Thoracic aorta (tissue), 2 donors: ENCODE measurements at regions not wholly inside any gene's neighbourhood (a gene's known extent, or its start where the extent isn't known, plus 50 kb on each side); places are given as distances from the start of the nearest gene placed in this dataset.
"Not testable (repeated sequence)": the region's sequence is repeated elsewhere in the genome, so short reads cannot be mapped to it uniquely, and the experiment has no call there.

ENCODE experiments used
- ATAC-seq: fragments of 150-250 bp; one replicate; pipeline ENCODE4 v1.8.0; 2017; ENCODE audit warnings: low read depth; ENCODE audit not compliant: insufficient number of reproducible peaks, low FRiP score
- DNase-seq: peaks from one replicate; pipeline ENCODE4 v3.0.0-alpha.2; 2020; ENCODE audit warnings: low spot score
- H3K27ac ChIP-seq, 2 donors: fragments of 200-600 bp; sonication (generic); 1 replicate in 1 of 2; 2 replicates in 1 of 2; pipeline ENCODE4 v1.5.1; 2016; ENCODE audit warnings: mild to moderate bottlenecking in 2 of 2, moderate library complexity in 2 of 2
- H3K27me3 ChIP-seq: fragments of 200-600 bp; sonication (generic); replicated peaks from 2 replicates; pipeline ENCODE4 v1.6.0; 2016; ENCODE audit warnings: mild to moderate bottlenecking; ENCODE audit not compliant: insufficient read depth
- H3K36me3 ChIP-seq: fragments of 200-600 bp; sonication (generic); one replicate; pipeline ENCODE4 v1.5.1; 2016
- H3K4me1 ChIP-seq, 2 donors: fragments of 200-600 bp; sonication (generic); 1 replicate in 1 of 2; 2 replicates in 1 of 2; pipeline versions ENCODE4 v1.5.1 to v1.6.0; 2016; ENCODE audit warnings: low read depth in 2 of 2, mild to moderate bottlenecking in 1 of 2; ENCODE audit not compliant: control insufficient read depth in 1 of 2
- H3K4me3 ChIP-seq: fragments of 200-600 bp; sonication (generic); 2 replicates; pipeline ENCODE4 v1.5.1; 2016; ENCODE audit warnings: mild to moderate bottlenecking
- H3K9me3 ChIP-seq: fragments of 200-600 bp; sonication (generic); 2 replicates; pipeline ENCODE4 v1.5.1; 2016
- TF ChIP-seq, protein P1 (sequence below): fragments of 200-600 bp; sonication (generic); IDR thresholded peaks from one replicate; pipeline ENCODE4 v1.5.1; 2019; ENCODE audit warnings: antibody characterized with exemption

DNA sequence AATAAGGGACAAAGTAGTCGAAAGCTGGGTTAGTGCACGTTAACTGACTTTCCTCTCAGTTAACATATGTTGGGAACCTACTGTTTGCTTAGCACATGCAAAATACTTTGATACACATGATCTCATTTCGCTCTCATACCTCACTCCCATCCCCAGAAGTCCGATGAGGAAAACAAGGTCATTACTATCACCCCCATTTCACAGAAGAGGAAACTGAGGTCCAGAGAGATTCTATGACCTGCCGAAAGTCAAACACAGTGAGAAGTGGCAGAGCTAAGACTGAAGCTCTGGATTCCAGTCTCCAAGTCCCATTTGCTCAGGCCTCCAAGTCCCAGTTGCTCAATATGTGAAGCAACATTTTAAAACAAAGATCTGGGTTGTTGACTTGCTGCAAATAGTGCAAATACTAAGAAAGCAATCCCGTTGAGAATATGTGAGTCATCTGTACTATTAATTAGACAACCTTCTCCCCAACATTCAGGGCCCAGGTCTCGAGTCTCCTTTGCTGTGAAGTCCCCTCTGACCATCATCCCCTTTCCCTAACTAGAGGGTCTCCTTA is 170.6 kb upstream of the PWP1 start:
- DNase-seq (no peak), ATAC-seq (no peak)
- no peaks in the 10 kb centered on the region for H3K36me3 ChIP-seq
- no peaks in the 10 kb centered on the region for H3K9me3 ChIP-seq
- no peaks in the 10 kb centered on the region for H3K27me3 ChIP-seq
- no peak overlapping the region for H3K4me3 ChIP-seq
- TF ChIP-seq, protein P1, sequence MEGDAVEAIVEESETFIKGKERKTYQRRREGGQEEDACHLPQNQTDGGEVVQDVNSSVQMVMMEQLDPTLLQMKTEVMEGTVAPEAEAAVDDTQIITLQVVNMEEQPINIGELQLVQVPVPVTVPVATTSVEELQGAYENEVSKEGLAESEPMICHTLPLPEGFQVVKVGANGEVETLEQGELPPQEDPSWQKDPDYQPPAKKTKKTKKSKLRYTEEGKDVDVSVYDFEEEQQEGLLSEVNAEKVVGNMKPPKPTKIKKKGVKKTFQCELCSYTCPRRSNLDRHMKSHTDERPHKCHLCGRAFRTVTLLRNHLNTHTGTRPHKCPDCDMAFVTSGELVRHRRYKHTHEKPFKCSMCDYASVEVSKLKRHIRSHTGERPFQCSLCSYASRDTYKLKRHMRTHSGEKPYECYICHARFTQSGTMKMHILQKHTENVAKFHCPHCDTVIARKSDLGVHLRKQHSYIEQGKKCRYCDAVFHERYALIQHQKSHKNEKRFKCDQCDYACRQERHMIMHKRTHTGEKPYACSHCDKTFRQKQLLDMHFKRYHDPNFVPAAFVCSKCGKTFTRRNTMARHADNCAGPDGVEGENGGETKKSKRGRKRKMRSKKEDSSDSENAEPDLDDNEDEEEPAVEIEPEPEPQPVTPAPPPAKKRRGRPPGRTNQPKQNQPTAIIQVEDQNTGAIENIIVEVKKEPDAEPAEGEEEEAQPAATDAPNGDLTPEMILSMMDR, result no peak
- peaks cover 0 to 26% of the 10 kb centered on the region in 2 donors for H3K4me1 ChIP-seq
- H3K27ac ChIP-seq, result no peak overlapping the region

DNA sequence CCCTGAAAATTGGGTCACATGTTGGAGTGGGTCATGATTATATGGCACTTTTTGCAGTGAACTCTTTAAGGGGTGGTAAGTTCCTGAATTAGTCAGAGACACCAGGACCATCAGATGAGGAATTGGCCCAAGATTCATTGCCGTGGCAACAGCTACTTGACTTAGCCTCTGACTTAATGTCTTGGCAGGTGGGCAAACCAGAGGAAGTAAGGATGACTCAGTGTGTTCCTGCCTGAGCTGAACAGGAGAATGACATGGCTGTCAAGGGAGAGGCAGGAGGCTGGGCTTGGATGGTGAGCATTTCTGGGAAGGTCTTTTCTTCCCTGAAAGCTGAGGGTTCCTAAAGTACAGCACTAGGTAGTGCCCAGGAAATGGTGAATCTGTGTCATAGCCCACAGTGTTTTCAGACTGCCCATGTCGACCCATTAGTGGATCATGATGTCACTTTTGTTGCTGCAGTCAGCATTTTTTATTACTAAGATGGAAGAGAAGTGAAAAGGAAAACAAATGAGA is 170.1 kb upstream of the PWP1 start:
- peak; percentile 72 for ATAC-seq
- TF ChIP-seq, protein P1, result no peak
- H3K4me1 ChIP-seq, result peaks cover 0 to 26% of the 10 kb centered on the region in 2 donors
- H3K36me3 ChIP-seq, result no peaks in the 10 kb centered on the region
- H3K27ac ChIP-seq, result no peak overlapping the region
- peak; percentile 46 for DNase-seq
- no peaks in the 10 kb centered on the region for H3K9me3 ChIP-seq
- H3K4me3 ChIP-seq, result no peak overlapping the region
- H3K27me3 ChIP-seq, result no peaks in the 10 kb centered on the region

DNA sequence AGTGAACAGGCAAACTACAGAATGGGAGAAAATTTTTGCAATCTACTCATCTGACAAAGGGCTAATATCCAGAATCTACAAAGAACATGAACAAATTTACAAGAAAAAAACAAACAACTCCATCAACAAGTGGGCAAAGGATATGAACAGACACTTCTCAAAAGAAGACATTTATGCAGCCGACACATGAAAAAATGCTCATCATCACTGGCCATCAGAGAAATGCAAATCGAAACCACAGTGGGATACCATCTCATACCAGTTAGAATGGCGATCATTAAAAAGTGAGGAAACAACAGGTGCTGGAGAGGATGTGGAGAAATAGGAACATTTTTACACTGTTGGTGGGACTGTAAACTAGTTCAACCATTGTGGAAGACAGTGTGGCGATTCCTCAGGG is 167.8 kb upstream of the PWP1 start:
- ATAC-seq, H3K9me3 ChIP-seq: not testable (repeated sequence)

DNA sequence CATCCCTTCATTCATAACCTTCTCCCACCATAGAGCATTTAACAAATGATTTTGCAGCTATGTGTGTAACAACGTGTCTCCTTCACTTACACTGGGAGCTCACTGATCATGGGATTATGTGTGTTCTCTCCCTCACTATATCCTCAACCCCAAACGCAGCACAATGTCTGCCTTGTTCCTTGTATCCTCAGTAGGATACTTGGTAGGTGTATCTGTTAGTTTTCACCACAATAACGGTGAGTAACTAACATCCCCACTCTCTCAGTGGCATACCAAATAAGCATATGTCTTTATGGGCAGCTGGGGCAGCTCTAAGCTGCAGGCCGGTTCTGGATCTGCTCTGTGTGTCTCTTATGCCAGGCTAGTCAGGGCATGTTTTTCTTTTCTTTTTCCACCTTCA is 166.7 kb upstream of the PWP1 start:
- Histone ChIP-seq H3K27me3 (no peaks in the 10 kb centered on the region), H3K4me3 (no peak overlapping the region), H3K9me3 (no peaks in the 10 kb centered on the region), H3K36me3 (no peaks in the 10 kb centered on the region), H3K4me1 (peaks cover 0 to 7% of the 10 kb centered on the region in 2 donors), H3K27ac (no peak overlapping the region)
- DNase-seq (no peak), ATAC-seq (no peak)
- TF ChIP-seq, protein P1, result no peak

More for the DNA sequence above, 167.8 kb upstream of the PWP1 start:
- not testable (repeated sequence) for H3K4me1 ChIP-seq, DNase-seq, H3K27me3 ChIP-seq, H3K36me3 ChIP-seq, H3K27ac ChIP-seq, H3K4me3 ChIP-seq

DNA sequence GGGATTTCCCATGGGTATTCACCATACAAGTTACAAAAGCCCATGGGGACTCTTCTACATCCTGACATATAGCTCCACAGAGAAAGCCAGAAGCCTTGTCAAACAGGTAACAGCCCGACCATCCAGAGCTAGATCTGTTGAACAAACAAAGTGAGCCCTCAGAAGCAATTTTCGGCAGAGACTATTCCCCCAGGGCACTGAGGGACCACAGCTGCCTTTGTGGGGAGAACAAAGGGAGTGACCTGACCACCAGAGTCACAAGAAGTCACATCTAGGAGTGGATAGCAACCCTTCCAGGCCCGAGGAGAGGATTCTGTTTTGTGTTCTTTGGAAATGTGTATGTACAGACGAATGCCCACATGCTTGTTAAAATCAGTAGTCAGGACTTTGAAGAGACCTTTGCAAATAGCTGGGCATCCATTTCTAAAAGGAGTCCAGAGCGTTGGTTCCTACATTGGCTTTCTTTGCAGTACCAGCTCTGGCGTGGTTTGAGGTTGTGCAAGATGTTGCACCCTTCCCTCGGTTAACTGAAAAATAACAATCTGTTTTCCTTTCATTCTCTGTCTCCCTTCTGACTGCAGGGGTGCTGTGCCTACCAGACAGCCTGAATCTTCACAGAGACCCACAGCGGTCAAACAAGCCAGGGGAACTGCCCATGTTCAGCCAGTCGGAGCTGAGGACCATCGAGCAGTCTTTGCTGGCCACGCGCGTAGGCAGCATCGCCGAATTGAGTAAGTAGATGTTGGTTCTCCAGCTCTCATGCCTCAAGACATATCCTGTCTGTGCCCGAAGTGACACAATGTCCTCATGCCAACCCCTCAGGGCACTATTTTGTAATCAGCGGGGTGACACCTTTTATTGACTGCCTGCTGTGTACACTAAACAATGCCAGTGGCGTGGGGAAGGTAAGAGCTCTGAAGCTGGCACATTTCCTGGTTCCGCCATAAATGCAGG is 165.4 kb upstream of the PWP1 start:
- no peak overlapping the region for H3K27ac ChIP-seq
- no peak overlapping the region for H3K4me3 ChIP-seq
- peaks cover 0 to 6% of the 10 kb centered on the region in 2 donors for H3K4me1 ChIP-seq
- ATAC-seq (no peak), DNase-seq (no peak)
- no peaks in the 10 kb centered on the region for H3K36me3 ChIP-seq
- H3K27me3 ChIP-seq, result no peaks in the 10 kb centered on the region
- TF ChIP-seq, protein P1, result no peak
- no peaks in the 10 kb centered on the region for H3K9me3 ChIP-seq
